Amygdala (tissue), 56 donors: ENCODE measurements at regions not wholly inside any gene's neighbourhood (a gene's known extent, or its start where the extent isn't known, plus 50 kb on each side); places are given as distances from the start of the nearest gene placed in this dataset.

Experiments
- DNase-seq, 56 donors: peaks; one replicate each; lab custom pipeline; 2025; lab: John Stamatoyannopoulos, UW

DNA sequence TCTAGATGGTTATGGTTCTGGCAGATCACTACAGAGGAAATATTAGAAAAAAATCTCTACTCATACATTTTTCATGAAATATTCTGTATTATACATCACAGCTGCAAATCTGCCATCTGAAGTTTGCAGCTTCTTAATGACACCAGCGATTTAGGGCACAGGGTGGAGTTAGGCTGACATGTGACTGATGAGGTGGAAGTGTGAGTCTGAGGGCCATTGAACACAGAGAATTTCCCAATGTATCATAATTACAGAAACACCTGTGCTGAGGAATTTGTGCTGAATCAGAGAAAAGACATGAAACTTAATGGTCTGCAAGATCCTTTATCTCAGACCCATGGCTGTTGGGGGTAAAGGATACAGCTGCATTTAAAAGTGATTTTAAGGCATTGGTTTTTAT is 2025.6 kb upstream of the AGA start:
- DNase-seq: no peak

- no peak for DNase-seq
Observed at GRCh38 chr4:179472164-179472563, 2029.9 kb upstream of the AGA start.

DNA sequence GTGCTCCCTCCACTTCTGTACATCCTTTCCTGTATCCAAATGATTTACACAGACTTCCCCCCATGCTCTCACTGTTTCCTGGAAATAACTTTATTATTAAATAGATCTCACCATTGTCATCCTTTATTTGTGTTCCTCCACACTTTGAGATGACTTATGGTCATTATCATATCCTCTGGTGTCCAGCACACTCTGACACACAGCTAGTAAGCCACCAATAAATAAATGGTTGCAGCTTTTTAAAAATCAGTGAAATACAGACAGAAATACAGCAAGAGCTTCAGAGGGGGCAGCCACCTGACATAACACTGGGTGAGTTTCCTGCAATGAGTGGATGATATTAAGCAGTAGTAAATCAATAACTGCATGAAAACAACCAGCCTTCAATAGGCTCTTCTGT is 2036.4 kb upstream of the AGA start:
- no peak for DNase-seq

DNA sequence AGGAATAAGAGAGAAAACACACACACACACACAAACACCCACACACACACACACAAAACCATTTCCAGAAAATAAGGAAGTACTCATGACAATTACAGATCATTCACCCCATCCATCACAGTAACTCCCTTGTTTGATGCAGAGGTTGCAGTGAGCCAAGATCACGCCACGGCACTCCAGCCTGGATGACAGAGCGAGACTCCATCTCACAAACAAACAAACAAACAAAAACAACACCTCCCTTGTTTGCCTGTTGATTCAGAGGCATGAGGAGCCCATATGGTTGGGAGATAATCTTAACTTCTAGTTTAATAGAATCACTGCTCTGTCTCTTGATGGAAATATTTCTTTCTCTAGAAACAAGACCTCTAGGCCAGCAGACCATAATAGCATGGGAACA is 2043.5 kb upstream of the AGA start:
- no peak for DNase-seq

DNA sequence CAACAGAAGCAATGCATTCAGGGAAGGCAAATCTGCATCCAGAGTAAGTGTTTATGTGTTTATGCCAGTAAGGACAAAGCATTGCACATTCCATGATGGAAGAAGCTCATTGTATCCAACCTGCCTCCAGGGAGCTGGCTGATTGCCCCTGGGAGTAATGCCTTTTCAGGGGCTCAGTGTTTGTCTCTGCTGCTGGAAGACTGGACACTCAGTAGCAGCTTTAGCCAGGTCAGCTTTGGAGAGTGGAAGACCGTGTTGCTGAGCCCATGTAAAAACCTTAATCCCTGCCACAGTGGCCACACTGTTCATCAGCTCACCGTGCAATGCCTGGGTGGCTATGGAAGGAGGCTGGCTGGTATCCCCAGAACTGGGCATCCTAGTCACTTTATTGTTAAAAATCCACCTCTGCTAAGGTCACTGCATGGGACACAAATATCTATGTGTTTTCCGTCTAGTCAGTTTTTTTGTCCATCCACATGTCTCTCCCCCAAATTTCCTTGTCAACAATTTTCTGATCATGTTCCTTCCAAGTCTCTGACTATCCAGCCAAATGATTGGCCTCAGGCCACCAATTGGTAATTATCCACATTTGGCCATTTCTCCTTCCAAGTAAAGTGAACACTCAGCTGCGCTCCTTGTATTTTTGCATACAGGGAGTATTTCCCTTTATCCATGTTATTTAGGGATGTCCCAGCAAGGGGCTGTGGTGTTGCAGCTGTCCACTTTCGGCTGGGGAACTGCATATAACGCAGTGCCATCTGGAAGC is 2044.5 kb upstream of the AGA start:
- peak in 3 of 56 donors; percentile 3 to 6 (median 4) for DNase-seq

GRCh38 chr4:179492260-179493080 is 2050.2 kb upstream of the AGA start:
- no peak for DNase-seq

DNA sequence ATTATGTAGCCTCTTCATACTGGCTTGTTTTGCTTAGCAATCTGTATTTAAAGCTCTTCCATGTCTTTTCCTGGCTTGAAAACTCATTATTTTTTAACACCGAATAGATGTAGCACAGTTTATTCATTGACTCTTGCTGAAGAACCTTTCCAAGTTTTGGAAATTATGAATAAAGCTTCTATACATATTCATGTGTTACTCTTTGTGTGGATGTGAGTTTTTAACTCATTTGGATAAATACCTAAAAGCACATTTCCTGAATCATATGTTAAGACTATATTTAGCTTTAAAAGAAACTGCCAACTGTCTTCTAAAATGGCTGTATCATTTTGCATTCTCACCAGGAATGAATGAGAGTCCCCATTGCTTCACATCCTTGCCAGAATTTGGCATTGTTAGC is 2061.7 kb upstream of the AGA start:
- no peak for DNase-seq

GRCh38 chr4:179509489-179509888 is 2067.3 kb upstream of the AGA start:
- no peak for DNase-seq

DNA sequence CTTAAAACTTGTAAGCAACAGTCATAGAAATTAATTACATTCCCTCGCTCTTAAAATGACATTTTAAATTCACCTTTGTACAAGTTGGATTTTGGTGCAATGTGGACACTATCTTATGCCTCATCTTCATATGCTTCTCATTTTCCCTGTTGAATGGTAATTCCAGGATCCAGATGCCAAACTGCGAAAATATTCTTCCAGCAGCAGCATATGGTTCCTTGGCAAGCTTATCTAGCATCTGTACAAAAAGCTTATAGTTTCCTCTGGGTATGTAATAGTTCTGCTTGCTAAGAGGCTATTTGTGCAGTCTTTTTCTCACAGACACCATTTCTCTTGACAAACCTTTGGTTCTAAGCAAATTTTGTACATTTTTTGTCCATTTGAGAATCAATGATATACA is 2079.7 kb upstream of the AGA start:
- DNase-seq: no peak

GRCh38 chr4:179530958-179531357 is 2088.7 kb upstream of the AGA start:
- peak in 22 of 56 donors; percentile 0 to 53 (median 6) for DNase-seq

GRCh38 chr4:179536694-179537093 is 2094.5 kb upstream of the AGA start:
- DNase-seq: peak in 1 of 56 donors; percentile 2

GRCh38 chr4:179539641-179540040 is 2097.4 kb upstream of the AGA start:
- no peak for DNase-seq

DNA sequence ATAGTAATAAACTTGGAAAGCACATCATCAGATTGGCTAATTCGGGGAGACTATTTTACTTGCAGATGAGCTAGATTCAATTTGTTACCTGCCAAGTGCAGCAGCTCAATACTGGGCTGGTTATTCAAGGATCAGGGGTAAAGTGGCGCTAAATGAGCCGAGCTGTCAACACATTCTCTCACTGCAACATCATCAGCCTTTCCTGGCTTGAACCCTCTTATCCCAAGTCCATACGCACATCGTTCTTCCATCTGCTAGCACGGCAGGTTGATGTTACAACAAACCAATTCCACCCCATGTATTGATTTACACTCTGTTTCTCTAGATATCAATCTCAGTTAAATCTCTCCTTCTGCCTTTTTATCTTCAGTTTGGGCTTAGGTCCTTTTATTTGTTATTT is 2101.5 kb upstream of the AGA start:
- DNase-seq: no peak

- no peak for DNase-seq
Observed at GRCh38 chr4:179544496-179544895, 2102.3 kb upstream of the AGA start.

DNA sequence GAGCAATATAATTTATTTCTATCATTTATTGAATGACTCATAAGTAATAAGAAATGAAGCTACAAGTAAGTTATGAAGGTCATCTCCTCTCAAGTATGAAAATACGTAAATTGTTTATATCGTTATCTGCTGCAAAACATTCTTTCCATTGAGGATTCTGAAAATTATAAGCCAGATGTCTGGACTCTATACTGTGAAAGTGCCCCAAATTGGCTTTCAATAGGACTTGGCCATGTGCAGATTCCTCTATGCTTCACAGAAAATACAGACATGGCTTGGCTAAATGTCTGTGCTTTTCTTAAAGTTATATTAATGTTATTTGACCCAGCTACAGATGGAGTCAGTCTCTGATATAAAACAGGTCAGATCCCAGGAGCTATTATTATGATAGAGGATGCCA is 2109.9 kb upstream of the AGA start:
- no peak for DNase-seq

GRCh38 chr4:179563741-179564140 is 2121.5 kb upstream of the AGA start:
- no peak for DNase-seq

DNA sequence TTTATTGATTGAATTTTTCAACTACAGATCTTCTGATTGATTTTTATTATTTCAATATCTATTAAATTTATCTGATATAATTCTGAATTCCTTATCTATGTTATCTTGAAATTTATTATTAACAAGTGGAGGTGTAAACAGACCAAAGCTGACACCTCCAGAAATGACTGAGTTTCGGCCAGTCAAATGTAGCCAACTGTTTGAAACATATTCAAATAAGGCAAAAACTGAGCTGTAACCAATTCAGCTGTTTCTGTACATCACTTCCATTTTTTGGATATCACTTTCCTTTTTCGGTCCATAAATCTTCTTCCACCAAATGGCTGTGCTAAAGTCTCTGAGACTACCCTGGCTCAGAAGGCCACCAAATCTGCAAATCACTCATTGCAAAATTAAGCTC is 2127.3 kb upstream of the AGA start:
- no peak for DNase-seq

DNA sequence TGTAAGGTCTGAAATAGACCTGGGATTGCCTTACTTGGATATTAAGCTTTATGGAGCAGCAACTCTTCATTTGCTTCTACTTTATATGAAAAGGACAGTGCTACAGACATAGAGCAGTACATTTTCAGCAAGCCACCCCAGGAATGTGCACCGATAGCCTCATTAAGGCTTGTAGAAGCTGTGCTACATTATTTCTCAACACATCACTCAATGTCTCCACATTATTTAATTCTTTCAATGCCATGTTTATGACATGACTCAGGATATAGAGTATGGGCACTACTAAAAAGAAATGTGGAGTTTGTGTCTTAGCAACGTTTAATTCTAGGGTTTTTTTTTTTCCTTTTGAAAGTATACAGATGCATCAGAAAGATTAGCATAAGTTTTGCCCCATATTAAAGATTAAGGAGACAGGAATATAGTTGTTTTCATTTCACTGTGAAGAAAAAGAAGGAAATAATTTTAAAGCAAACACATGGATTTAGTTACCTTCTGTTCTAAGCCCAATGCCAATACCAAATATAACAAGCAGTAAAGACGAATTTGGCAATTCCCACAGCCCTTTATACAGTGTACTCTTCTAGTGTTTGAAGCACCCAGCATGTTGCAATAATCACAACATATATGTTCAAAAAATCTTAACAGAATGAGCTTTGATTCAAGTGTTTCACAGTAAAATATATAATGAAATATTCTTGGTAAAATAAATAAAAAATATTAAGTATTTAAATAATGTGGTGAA is 2140.1 kb upstream of the AGA start:
- DNase-seq: no peak

DNA sequence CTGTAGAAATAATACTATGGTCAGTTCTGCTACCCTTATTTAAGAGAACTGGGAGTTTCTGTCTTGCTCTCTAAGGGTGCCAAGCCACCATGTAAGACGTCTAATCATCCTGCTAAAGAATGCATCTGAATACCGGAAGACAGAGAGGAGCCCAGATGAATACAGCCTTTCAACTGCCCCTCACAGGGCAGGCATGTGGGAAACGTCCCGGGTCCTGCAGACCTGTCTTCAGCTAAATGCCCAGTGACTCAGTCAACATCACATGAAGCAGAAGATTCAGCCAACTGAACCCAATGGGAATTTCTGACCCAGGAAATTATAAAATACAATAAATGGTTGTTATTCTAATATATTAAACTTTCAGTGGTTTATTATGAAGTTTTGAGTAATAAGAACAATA is 2141.0 kb upstream of the AGA start:
- no peak for DNase-seq

DNA sequence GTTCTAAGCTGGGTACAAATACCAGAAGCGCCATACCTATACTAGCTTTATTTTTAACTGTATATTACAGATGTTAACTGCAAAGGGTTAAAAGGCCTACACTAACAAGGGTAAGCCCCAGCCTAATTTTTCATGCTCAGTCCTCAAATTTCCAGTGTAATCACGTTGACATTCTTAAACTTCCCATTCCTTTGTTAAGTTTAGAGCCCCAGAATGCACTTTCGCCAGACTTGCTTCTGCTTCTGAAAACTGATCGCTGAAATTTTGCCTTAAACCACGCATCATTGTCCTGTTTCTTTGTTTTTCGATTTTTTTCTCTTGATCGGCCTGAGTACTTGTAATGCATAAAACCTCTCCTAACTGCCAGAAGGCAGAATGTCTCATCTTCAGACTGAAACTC is 2141.9 kb upstream of the AGA start:
- DNase-seq: no peak

DNA sequence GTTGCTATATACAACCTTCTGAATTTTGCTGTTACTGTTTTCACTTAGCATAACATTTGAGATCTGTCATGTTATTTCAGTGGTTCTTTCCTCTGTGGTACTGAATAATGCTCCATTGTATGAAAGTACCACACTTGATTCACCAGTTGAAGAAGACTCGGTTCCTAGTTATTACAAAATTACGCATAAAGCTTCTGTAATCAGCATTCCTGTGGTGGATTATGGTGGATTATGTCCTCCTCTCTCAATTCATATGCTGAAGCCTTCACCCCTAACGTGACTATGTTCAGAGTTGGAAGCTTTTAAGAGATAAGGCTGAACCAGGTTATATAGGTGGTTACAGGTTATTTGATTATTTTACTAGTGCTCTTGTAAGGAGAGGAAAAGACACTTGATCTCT is 2143.5 kb upstream of the AGA start:
- no peak for DNase-seq
